Tibial nerve (tissue), 4 donors: ENCODE measurements at regions not wholly inside any gene's neighbourhood (a gene's known extent, or its start where the extent isn't known, plus 50 kb on each side); places are given as distances from the start of the nearest gene placed in this dataset.

Source experiments
- DNase-seq, 2 donors: peaks; one replicate each; pipeline ENCODE4 v3.0.0-alpha.2; 2019; ENCODE audit warnings: low spot score in 2 of 2
- H3K27ac ChIP-seq, 4 donors: fragments of 200-600 bp; sonication (generic) in 3 of 4; one replicate each; pipeline ENCODE4 v1.5.1; 2017 to 2019; ENCODE audit warnings: mild to moderate bottlenecking in 1 of 4
- H3K27me3 ChIP-seq, 2 donors: fragments of 200-600 bp; sonication (generic) in 1 of 2; one replicate each; pipeline versions ENCODE4 v1.5.1 to v1.6.0; 2017 to 2019
- H3K36me3 ChIP-seq, 3 donors: fragments of 200-600 bp; sonication (generic); one replicate each; pipeline ENCODE4 v1.5.1; 2018 to 2019
- H3K4me1 ChIP-seq, 4 donors: fragments of 200-600 bp; sonication (generic) in 3 of 4; one replicate each; pipeline ENCODE4 v1.5.1; 2017 to 2019
- H3K4me3 ChIP-seq, 4 donors: fragments of 200-600 bp; sonication (generic) in 3 of 4; one replicate each; pipeline ENCODE4 v1.5.1; 2017 to 2019; ENCODE audit warnings: mild to moderate bottlenecking in 1 of 4, moderate library complexity in 1 of 4
- H3K9me3 ChIP-seq, 4 donors: fragments of 200-600 bp; sonication (generic) in 3 of 4; one replicate each; pipeline ENCODE4 v1.5.1; 2017 to 2019
- EP300 ChIP-seq, 2 donors: sonication (generic); formaldehyde crosslinking; IDR thresholded peaks; one replicate each; pipeline ENCODE4 v1.6.1; 2017; ENCODE audit warnings: antibody characterized with exemption in 2 of 2, mild to moderate bottlenecking in 1 of 2
- POLR2A ChIP-seq, 2 donors: fragments of 450-650 bp; IDR thresholded peaks; one replicate each; pipeline ENCODE4 v1.6.1; 2017; ENCODE audit warnings: antibody characterized with exemption in 2 of 2, mild to moderate bottlenecking in 2 of 2, moderate library complexity in 2 of 2
- WGBS, 2 donors: methylation state at CpG; one replicate each; pipeline ENCODE4 v1.1.5; 2018; 5-methylcytosine and 5-hydroxymethylcytosine counted together
- TF ChIP-seq, protein P1 (sequence below), 5 experiments: fragments of 200-600 bp in 3 of 5; fragments of 450-650 bp in 2 of 5; sonication (generic) in 3 of 5; IDR thresholded peaks; one replicate each; pipeline ENCODE4 v1.5.1; 2016 to 2019; ENCODE audit warnings: antibody characterized with exemption in 5 of 5, mild to moderate bottlenecking in 3 of 5, moderate library complexity in 2 of 5

GRCh38 chr13:111626371-111627305, 306.2 kb downstream of the TEX29 start:
- no peak for DNase-seq
- H3K4me1 ChIP-seq: no peaks in the 10 kb centered on the region
- 58 to 74% methylated on average over 17 to 18 of the region's 18 CpGs for WGBS, 2 donors
- H3K9me3 ChIP-seq: peaks cover 0 to 4% (median 0%) of the 10 kb centered on the region in 4 donors
- H3K4me3 ChIP-seq: no peak overlapping the region
- no peaks in the 10 kb centered on the region for H3K36me3 ChIP-seq
- no peak for TF ChIP-seq EP300 (IDR thresholded peaks at IDR 0.05)
- TF ChIP-seq, protein P1, sequence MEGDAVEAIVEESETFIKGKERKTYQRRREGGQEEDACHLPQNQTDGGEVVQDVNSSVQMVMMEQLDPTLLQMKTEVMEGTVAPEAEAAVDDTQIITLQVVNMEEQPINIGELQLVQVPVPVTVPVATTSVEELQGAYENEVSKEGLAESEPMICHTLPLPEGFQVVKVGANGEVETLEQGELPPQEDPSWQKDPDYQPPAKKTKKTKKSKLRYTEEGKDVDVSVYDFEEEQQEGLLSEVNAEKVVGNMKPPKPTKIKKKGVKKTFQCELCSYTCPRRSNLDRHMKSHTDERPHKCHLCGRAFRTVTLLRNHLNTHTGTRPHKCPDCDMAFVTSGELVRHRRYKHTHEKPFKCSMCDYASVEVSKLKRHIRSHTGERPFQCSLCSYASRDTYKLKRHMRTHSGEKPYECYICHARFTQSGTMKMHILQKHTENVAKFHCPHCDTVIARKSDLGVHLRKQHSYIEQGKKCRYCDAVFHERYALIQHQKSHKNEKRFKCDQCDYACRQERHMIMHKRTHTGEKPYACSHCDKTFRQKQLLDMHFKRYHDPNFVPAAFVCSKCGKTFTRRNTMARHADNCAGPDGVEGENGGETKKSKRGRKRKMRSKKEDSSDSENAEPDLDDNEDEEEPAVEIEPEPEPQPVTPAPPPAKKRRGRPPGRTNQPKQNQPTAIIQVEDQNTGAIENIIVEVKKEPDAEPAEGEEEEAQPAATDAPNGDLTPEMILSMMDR (IDR thresholded peaks at IDR 0.05): no peak
- no peak for TF ChIP-seq POLR2A (IDR thresholded peaks at IDR 0.05)
- no peaks in the 10 kb centered on the region for H3K27me3 ChIP-seq
- H3K27ac ChIP-seq: no peak overlapping the region

GRCh38 chr13:111627596-111627995, 307.2 kb downstream of the TEX29 start:
- no peak overlapping the region for H3K27ac ChIP-seq
- H3K9me3 ChIP-seq: peaks cover 0 to 4% (median 0%) of the 10 kb centered on the region in 4 donors
- H3K36me3 ChIP-seq: no peaks in the 10 kb centered on the region
- no peaks in the 10 kb centered on the region for H3K4me1 ChIP-seq
- TF ChIP-seq EP300 (IDR thresholded peaks at IDR 0.05): no peak
- no peak for TF ChIP-seq POLR2A (IDR thresholded peaks at IDR 0.05)
- TF ChIP-seq, protein P1 (IDR thresholded peaks at IDR 0.05): no peak
- no peaks in the 10 kb centered on the region for H3K27me3 ChIP-seq
- no peak for DNase-seq
- H3K4me3 ChIP-seq: no peak overlapping the region
- WGBS, 2 donors: 83 to 89% methylated on average over 12 to 13 of the region's 13 CpGs

DNA sequence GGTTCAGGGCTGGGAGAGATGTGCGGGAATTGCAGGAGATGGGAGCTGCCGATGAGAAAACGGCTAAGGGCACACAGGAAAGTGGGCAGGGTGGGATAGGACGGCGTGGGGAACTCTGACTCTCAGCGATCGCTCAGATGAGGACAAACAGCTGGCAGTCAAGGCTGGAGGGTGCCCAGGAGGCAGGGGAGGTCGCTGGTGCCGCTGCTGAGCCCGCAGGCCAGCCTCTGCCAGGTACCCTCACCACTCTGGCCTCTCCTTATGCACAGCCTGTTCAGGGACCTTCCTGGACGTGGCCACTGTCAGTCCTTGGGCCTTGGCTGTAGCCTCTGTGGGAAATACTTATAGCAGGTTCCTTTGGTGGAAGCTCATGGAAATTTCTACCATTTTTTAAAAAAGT, 308.6 kb downstream of the TEX29 start:
- Histone ChIP-seq H3K27ac (no peak overlapping the region), H3K4me1 (no peaks in the 10 kb centered on the region), H3K4me3 (no peak overlapping the region), H3K9me3 (no peaks in the 10 kb centered on the region), H3K36me3 (no peaks in the 10 kb centered on the region), H3K27me3 (no peaks in the 10 kb centered on the region)
- TF ChIP-seq, protein P1 (IDR thresholded peaks at IDR 0.05): no peak
- TF ChIP-seq EP300 (IDR thresholded peaks at IDR 0.05): no peak
- no peak for TF ChIP-seq POLR2A (IDR thresholded peaks at IDR 0.05)
- 68 to 74% methylated on average over 11 of the region's 11 CpGs for WGBS, 2 donors
- DNase-seq: no peak

DNA sequence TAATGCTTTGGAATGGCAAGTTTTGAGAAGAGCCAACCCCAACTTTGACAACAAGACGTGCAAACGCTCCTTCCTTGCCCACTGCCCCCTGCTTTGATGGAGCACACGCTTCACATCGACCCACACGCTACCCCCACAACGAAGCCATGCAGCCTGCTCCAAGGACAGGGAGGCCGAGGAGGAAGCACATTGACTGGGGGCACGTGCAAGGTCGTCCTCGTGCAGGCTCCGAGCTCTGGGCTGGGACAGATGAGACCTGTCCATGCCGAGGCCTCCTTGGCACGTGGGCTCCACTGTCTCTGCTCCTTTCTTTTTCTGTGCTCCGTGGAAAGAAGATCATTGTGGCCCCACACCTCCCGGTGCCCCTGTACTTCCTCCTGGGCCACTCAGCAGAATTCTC, 309.0 kb downstream of the TEX29 start:
- TF ChIP-seq POLR2A (IDR thresholded peaks at IDR 0.05): no peak
- TF ChIP-seq, protein P1 (IDR thresholded peaks at IDR 0.05): no peak
- TF ChIP-seq EP300 (IDR thresholded peaks at IDR 0.05): no peak
- H3K4me3 ChIP-seq: no peak overlapping the region
- no peaks in the 10 kb centered on the region for H3K9me3 ChIP-seq
- H3K4me1 ChIP-seq: no peaks in the 10 kb centered on the region
- no peaks in the 10 kb centered on the region for H3K36me3 ChIP-seq
- no peaks in the 10 kb centered on the region for H3K27me3 ChIP-seq
- no peak overlapping the region for H3K27ac ChIP-seq
- 81 to 84% methylated on average over 15 of the region's 15 CpGs for WGBS, 2 donors
- no peak for DNase-seq

GRCh38 chr13:111629926-111630325, 309.5 kb downstream of the TEX29 start:
- H3K4me3 ChIP-seq: no peak overlapping the region
- no peaks in the 10 kb centered on the region for H3K27me3 ChIP-seq
- no peaks in the 10 kb centered on the region for H3K36me3 ChIP-seq
- DNase-seq: no peak
- H3K9me3 ChIP-seq: no peaks in the 10 kb centered on the region
- no peaks in the 10 kb centered on the region for H3K4me1 ChIP-seq
- no peak overlapping the region for H3K27ac ChIP-seq
- 63 to 67% methylated on average over 14 of the region's 14 CpGs for WGBS, 2 donors
- TF ChIP-seq POLR2A (IDR thresholded peaks at IDR 0.05) (no peak), EP300 (IDR thresholded peaks at IDR 0.05) (no peak)
- TF ChIP-seq, protein P1 (IDR thresholded peaks at IDR 0.05): no peak
